GM12878 (cell line): ENCODE measurements at regions not wholly inside any gene's neighbourhood (a gene's known extent, or its start where the extent isn't known, plus 50 kb on each side); places are given as distances from the start of the nearest gene placed in this dataset.

Experiments used
- ATF7 ChIP-seq: fragments of 450-650 bp; IDR thresholded peaks from 2 replicates; pipeline ENCODE4 v1.6.1; 2016; ENCODE audit warnings: low read depth, mild to moderate bottlenecking
- CBX5 ChIP-seq: sonication (generic); IDR thresholded peaks from 2 replicates; pipeline ENCODE4 v1.6.1; 2016; ENCODE audit warnings: low read depth, moderate library complexity, mild to moderate bottlenecking, inconsistent platforms
- EZH2 ChIP-seq: IDR thresholded peaks from 2 replicates; pipeline ENCODE4 v1.6.1; 2012; ENCODE audit warnings: low read depth, mild to moderate bottlenecking, control low read depth, inconsistent platforms, low read length, borderline replicate concordance; ENCODE audit not compliant: control insufficient read depth
- NFYB ChIP-seq: IDR thresholded peaks from 2 replicates; pipeline ENCODE4 v1.6.1; 2011; ENCODE audit warnings: low read depth, mild to moderate bottlenecking, low read length, improper control_type of control experiment, moderate library complexity; ENCODE audit not compliant: insufficient read depth
- POLR2A ChIP-seq: IDR thresholded peaks from 2 replicates; pipeline ENCODE4 v1.6.1; 2011; ENCODE audit warnings: low read depth, mild to moderate bottlenecking, low read length
- RAD21 ChIP-seq: IDR thresholded peaks from 2 replicates; pipeline ENCODE4 v1.6.1; 2011; ENCODE audit warnings: mild to moderate bottlenecking, low read depth, low read length, moderate library complexity; ENCODE audit not compliant: insufficient read depth
- SP1 ChIP-seq: IDR thresholded peaks from one replicate; pipeline ENCODE4 v1.6.1; 2011; ENCODE audit warnings: low read depth, low read length
- SRF ChIP-seq, 2 experiments: IDR thresholded peaks; 2 replicates each; pipeline ENCODE4 v1.6.1; 2011; ENCODE audit warnings: low read depth in 2 of 2, low read length in 2 of 2, mild to moderate bottlenecking in 1 of 2, moderate library complexity in 1 of 2
- SUPT20H ChIP-seq: IDR thresholded peaks from 2 replicates; pipeline ENCODE4 v1.6.1; 2011; ENCODE audit warnings: low read depth, mild to moderate bottlenecking, low read length, moderate library complexity, borderline replicate concordance; ENCODE audit not compliant: control insufficient read depth
- TF ChIP-seq, protein P1 (sequence below), 3 experiments: IDR thresholded peaks in 2 of 3; conservative IDR thresholded peaks in 1 of 3; 2 replicates each; pipeline ENCODE4 v1.5.1; 2011; ENCODE audit warnings: low read depth in 3 of 3, low read length in 3 of 3, mild to moderate bottlenecking in 3 of 3, control low read depth in 2 of 3, moderate library complexity in 2 of 3, inconsistent platforms in 1 of 3, mixed read lengths in 1 of 3; ENCODE audit not compliant: control insufficient read depth in 2 of 3, insufficient read depth in 1 of 3; ENCODE audit errors: extremely low read depth in 1 of 3
- TF ChIP-seq, protein P2 (sequence below): fragments of 450-650 bp; formaldehyde crosslinking; IDR thresholded peaks from 2 replicates; pipeline ENCODE4 v1.4.0; 2022; ENCODE audit warnings: mild to moderate bottlenecking, moderate library complexity
- TF ChIP-seq, protein P3 (sequence below): fragments of 450-650 bp; IDR thresholded peaks from 2 replicates; pipeline ENCODE4 v1.6.1; 2018; ENCODE audit warnings: borderline replicate concordance, mild to moderate bottlenecking; ENCODE audit not compliant: partially characterized antibody
- TF ChIP-seq, protein P4 (sequence below): fragments of 450-650 bp; IDR thresholded peaks from 2 replicates; pipeline ENCODE4 v1.6.1; 2016; ENCODE audit warnings: mild to moderate bottlenecking, moderate library complexity, borderline replicate concordance

DNA sequence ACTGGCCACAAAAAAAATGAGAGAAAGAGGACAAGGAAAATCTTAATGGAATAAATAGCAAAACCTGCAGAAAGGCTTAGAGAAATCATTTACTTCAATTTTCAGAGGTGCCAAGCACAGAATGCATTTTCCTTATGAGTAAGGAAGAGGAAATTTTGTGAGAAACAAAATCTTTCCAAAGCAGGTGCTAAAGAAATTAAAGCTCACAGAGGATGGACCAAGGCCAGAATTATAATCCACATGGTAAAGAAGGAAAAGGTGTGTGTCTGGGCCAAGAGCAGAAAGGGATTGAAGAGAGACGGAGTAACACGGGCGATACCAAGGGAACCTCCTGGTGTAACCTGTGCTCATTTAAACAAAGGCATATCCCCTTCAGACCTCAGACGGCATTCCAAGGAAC lies 340.0 kb upstream of the NFIA start:
- TF ChIP-seq POLR2A (no peak), RAD21 (no peak), CBX5 (no peak), EZH2 (no peak), SUPT20H (no peak), SP1 (no peak), ATF7 (no peak), SRF (IDR thresholded peaks at IDR 0.05; ENCODE audit: low read depth in 2 of 2, low read length in 2 of 2) (no peak), NFYB (no peak)
- TF ChIP-seq, protein P1, sequence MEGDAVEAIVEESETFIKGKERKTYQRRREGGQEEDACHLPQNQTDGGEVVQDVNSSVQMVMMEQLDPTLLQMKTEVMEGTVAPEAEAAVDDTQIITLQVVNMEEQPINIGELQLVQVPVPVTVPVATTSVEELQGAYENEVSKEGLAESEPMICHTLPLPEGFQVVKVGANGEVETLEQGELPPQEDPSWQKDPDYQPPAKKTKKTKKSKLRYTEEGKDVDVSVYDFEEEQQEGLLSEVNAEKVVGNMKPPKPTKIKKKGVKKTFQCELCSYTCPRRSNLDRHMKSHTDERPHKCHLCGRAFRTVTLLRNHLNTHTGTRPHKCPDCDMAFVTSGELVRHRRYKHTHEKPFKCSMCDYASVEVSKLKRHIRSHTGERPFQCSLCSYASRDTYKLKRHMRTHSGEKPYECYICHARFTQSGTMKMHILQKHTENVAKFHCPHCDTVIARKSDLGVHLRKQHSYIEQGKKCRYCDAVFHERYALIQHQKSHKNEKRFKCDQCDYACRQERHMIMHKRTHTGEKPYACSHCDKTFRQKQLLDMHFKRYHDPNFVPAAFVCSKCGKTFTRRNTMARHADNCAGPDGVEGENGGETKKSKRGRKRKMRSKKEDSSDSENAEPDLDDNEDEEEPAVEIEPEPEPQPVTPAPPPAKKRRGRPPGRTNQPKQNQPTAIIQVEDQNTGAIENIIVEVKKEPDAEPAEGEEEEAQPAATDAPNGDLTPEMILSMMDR (IDR thresholded peaks at IDR 0.05 in 2 of 3, conservative IDR thresholded peaks at IDR 0.05 in 1 of 3; ENCODE audit: control insufficient read depth in 2 of 3, extremely low read depth in 1 of 3, insufficient read depth in 1 of 3, low read depth in 3 of 3, low read length in 3 of 3), result no peak
- TF ChIP-seq, protein P2, sequence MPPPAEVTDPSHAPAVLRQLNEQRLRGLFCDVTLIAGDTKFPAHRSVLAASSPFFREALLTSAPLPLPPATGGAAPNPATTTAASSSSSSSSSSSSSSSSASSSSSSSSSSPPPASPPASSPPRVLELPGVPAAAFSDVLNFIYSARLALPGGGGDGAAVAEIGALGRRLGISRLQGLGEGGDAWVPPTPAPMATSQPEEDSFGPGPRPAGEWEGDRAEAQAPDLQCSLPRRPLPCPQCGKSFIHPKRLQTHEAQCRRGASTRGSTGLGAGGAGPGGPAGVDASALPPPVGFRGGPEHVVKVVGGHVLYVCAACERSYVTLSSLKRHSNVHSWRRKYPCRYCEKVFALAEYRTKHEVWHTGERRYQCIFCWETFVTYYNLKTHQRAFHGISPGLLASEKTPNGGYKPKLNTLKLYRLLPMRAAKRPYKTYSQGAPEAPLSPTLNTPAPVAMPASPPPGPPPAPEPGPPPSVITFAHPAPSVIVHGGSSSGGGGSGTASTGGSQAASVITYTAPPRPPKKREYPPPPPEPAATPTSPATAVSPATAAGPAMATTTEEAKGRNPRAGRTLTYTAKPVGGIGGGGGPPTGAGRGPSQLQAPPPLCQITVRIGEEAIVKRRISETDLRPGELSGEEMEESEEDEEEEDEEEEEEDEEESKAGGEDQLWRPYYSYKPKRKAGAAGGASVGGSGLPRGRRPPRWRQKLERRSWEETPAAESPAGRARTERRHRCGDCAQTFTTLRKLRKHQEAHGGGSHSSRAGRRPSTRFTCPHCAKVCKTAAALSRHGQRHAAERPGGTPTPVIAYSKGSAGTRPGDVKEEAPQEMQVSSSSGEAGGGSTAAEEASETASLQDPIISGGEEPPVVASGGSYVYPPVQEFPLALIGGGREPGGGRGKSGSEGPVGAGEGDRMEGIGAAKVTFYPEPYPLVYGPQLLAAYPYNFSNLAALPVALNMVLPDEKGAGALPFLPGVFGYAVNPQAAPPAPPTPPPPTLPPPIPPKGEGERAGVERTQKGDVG, result no peak
- TF ChIP-seq, protein P3, sequence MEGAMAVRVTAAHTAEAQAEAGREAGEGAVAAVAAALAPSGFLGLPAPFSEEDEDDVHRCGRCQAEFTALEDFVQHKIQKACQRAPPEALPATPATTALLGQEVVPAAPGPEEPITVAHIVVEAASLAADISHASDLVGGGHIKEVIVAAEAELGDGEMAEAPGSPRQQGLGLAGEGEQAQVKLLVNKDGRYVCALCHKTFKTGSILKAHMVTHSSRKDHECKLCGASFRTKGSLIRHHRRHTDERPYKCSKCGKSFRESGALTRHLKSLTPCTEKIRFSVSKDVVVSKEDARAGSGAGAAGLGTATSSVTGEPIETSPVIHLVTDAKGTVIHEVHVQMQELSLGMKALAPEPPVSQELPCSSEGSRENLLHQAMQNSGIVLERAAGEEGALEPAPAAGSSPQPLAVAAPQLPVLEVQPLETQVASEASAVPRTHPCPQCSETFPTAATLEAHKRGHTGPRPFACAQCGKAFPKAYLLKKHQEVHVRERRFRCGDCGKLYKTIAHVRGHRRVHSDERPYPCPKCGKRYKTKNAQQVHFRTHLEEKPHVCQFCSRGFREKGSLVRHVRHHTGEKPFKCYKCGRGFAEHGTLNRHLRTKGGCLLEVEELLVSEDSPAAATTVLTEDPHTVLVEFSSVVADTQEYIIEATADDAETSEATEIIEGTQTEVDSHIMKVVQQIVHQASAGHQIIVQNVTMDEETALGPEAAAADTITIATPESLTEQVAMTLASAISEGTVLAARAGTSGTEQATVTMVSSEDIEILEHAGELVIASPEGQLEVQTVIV, result no peak
- TF ChIP-seq, protein P4, sequence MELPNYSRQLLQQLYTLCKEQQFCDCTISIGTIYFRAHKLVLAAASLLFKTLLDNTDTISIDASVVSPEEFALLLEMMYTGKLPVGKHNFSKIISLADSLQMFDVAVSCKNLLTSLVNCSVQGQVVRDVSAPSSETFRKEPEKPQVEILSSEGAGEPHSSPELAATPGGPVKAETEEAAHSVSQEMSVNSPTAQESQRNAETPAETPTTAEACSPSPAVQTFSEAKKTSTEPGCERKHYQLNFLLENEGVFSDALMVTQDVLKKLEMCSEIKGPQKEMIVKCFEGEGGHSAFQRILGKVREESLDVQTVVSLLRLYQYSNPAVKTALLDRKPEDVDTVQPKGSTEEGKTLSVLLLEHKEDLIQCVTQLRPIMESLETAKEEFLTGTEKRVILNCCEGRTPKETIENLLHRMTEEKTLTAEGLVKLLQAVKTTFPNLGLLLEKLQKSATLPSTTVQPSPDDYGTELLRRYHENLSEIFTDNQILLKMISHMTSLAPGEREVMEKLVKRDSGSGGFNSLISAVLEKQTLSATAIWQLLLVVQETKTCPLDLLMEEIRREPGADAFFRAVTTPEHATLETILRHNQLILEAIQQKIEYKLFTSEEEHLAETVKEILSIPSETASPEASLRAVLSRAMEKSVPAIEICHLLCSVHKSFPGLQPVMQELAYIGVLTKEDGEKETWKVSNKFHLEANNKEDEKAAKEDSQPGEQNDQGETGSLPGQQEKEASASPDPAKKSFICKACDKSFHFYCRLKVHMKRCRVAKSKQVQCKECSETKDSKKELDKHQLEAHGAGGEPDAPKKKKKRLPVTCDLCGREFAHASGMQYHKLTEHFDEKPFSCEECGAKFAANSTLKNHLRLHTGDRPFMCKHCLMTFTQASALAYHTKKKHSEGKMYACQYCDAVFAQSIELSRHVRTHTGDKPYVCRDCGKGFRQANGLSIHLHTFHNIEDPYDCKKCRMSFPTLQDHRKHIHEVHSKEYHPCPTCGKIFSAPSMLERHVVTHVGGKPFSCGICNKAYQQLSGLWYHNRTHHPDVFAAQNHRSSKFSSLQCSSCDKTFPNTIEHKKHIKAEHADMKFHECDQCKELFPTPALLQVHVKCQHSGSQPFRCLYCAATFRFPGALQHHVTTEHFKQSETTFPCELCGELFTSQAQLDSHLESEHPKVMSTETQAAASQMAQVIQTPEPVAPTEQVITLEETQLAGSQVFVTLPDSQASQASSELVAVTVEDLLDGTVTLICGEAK, result no peak
